ENCODE measurements at regions not wholly inside any gene's neighbourhood (a gene's known extent, or its start where the extent isn't known, plus 50 kb on each side); places are given as distances from the start of the nearest gene placed in this dataset.

- Histone ChIP-seq H3K9me3 (ENCODE audit: control insufficient read depth in 1 of 2, insufficient read depth in 1 of 2, low read length in 2 of 2) (peaks cover 6 to 14% of the 10 kb centered on the region in 2 experiments), H3K36me3 (ENCODE audit: insufficient read depth, low read length) (no peaks in the 10 kb centered on the region), H3K27me3 (ENCODE audit: control insufficient read depth in 1 of 2, insufficient read depth in 2 of 2, low read length in 2 of 2) (no peaks in the 10 kb centered on the region), H3K27ac (ENCODE audit: low read depth in 1 of 2, low read length in 2 of 2) (no peak overlapping the region), H3K4me1 (ENCODE audit: insufficient read depth, low read length) (no peaks in the 10 kb centered on the region), H3K4me3 (ENCODE audit: low read length) (no peak overlapping the region)
- CTCF ChIA-PET, result no interaction called here
- Mint-ChIP-seq H3K9me3 (peaks cover 16% of the 10 kb centered on the region), H3K27ac (no peak overlapping the region), H3K36me3 (ENCODE audit: low read depth) (no peaks in the 10 kb centered on the region), H3K4me1 (ENCODE audit: low read depth) (no peaks in the 10 kb centered on the region), H3K4me3 (no peak overlapping the region), H3K27me3 (no peaks in the 10 kb centered on the region)
- ATAC-seq (ENCODE audit: poor library complexity) (no peak), DNase-seq (no peak)
- no peak for TF ChIP-seq CTCF (IDR thresholded peaks at IDR 0.05)
- POLR2A ChIA-PET, result no interaction called here
- intact Hi-C loops (cut with DNase I, micrococcal nuclease), result no loop called here
Observed at GRCh38 chr1:188070848-188071247, 1242.1 kb downstream of the PLA2G4A start.

- no peaks in the 10 kb centered on the region for H3K36me3 Mint-ChIP-seq (ENCODE audit: low read depth)
- H3K4me1 ChIP-seq (ENCODE audit: insufficient read depth, low read length), result no peaks in the 10 kb centered on the region
- H3K36me3 ChIP-seq (ENCODE audit: insufficient read depth, low read length), result no peaks in the 10 kb centered on the region
- ATAC-seq (ENCODE audit: poor library complexity) (no peak), DNase-seq (no peak)
- no peaks in the 10 kb centered on the region for H3K27me3 ChIP-seq (ENCODE audit: control insufficient read depth in 1 of 2, insufficient read depth in 2 of 2, low read length in 2 of 2)
- H3K27me3 Mint-ChIP-seq, result no peaks in the 10 kb centered on the region
- H3K4me3 ChIP-seq (ENCODE audit: low read length), result no peak overlapping the region
- H3K27ac ChIP-seq (ENCODE audit: low read depth in 1 of 2, low read length in 2 of 2), result no peak overlapping the region
- no peaks in the 10 kb centered on the region for H3K4me1 Mint-ChIP-seq (ENCODE audit: low read depth)
- no peaks in the 10 kb centered on the region for H3K9me3 ChIP-seq (ENCODE audit: control insufficient read depth in 1 of 2, insufficient read depth in 1 of 2, low read length in 2 of 2)
- CTCF ChIA-PET, result no interaction called here
- peaks cover 8% of the 10 kb centered on the region for H3K9me3 Mint-ChIP-seq
- H3K27ac Mint-ChIP-seq, result no peak overlapping the region
- POLR2A ChIA-PET, result no interaction called here
- no peak for TF ChIP-seq CTCF (IDR thresholded peaks at IDR 0.05)
- no peak overlapping the region for H3K4me3 Mint-ChIP-seq
- intact Hi-C loops (cut with DNase I, micrococcal nuclease), result no loop called here
Observed at GRCh38 chr1:188089015-188089414, 1260.3 kb downstream of the PLA2G4A start.

GRCh38 chr1:188089461-188089860 is 1260.7 kb downstream of the PLA2G4A start:
- POLR2A ChIA-PET, result no interaction called here
- Histone ChIP-seq H3K9me3 (ENCODE audit: control insufficient read depth in 1 of 2, insufficient read depth in 1 of 2, low read length in 2 of 2) (no peaks in the 10 kb centered on the region), H3K4me3 (ENCODE audit: low read length) (no peak overlapping the region), H3K4me1 (ENCODE audit: insufficient read depth, low read length) (no peaks in the 10 kb centered on the region), H3K27me3 (ENCODE audit: control insufficient read depth in 1 of 2, insufficient read depth in 2 of 2, low read length in 2 of 2) (no peaks in the 10 kb centered on the region), H3K36me3 (ENCODE audit: insufficient read depth, low read length) (no peaks in the 10 kb centered on the region), H3K27ac (ENCODE audit: low read depth in 1 of 2, low read length in 2 of 2) (no peak overlapping the region)
- ATAC-seq (ENCODE audit: poor library complexity) (no peak), DNase-seq (no peak)
- H3K9me3 Mint-ChIP-seq, result peaks cover 8% of the 10 kb centered on the region
- no peak overlapping the region for H3K4me3 Mint-ChIP-seq
- H3K27me3 Mint-ChIP-seq, result no peaks in the 10 kb centered on the region
- intact Hi-C loops (cut with DNase I, micrococcal nuclease), result no loop called here
- TF ChIP-seq CTCF (IDR thresholded peaks at IDR 0.05), result no peak
- no peaks in the 10 kb centered on the region for H3K36me3 Mint-ChIP-seq (ENCODE audit: low read depth)
- CTCF ChIA-PET, result no interaction called here
- H3K4me1 Mint-ChIP-seq (ENCODE audit: low read depth), result no peaks in the 10 kb centered on the region
- H3K27ac Mint-ChIP-seq, result no peak overlapping the region
